Renal cortical epithelial cell (primary cell): ENCODE measurements at regions not wholly inside any gene's neighbourhood (a gene's known extent, or its start where the extent isn't known, plus 50 kb on each side); places are given as distances from the start of the nearest gene placed in this dataset.
"Not testable (repeated sequence)": the region's sequence is repeated elsewhere in the genome, so short reads cannot be mapped to it uniquely, and the experiment has no call there.

Experiments used
- DNase-seq: peaks from one replicate; pipeline ENCODE4 v3.0.0-alpha.2; 2011; ENCODE audit warnings: low read depth

DNA sequence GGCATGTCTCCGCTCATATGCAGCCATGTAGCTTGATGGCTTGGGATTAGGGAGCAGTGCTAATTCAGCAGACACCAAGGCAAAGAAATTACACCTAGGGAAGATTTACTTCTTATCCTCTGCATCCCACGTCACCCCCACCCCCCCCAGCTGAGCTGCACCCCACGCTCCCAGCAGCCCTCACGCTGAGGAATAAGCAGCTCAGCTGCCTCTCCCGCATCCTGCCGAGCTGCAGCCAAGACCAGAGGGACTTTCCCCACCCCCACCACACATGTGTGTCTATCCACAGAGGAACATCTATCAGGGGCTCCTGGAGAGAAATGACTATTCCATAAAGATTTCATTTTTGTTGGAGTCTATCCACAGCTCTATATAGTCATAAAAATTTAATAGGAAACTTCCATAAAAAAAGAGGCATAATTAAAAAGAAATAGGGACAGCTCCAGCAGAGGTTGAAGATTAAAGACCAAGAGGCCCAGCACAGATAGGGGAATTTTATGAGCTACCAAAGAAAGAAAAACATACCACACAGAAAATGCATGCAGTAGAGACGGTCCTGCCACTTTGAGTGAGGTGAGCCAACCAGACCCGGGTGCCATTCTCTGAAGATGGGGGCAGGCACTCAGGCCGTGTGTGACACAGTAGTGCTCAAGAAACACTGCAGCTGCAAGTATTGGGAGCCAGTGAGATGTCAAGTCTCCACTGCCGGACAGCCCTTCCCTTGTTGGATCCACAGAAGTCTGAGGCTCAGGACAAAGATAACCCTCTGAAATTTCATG is 274.8 kb downstream of the BCL2L11 start:
- not testable (repeated sequence) for DNase-seq

DNA sequence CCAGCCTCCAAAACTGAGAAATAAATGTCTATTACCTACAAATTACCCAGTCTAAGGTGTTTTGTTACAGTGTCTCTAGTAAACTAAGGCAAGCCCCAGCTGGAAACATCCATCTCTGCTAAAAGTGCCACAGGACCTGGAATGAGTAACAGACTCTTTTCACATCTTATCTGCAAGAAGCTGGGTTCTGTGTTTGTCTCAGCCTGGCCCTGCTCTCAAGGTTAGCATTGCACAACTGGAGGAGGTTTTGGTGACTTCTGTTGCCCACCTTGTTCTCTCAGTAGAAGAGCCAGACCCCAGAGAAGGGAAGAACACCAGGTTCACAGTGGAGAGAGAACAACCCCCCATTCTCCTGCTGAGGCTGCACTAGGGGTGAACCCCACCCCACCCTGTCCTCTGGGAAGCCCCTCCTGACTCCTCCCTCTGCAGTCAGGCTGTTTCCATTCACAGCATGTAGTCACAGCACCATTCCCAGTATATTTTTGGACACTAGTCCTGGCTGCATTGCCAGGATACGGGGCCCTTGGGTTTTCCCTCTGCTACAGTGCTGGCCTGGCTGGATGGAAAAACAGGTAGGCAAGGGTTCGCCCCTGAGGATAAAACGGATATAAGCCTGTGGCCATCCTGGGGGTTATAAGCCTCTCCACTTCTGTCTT is 280.0 kb downstream of the BCL2L11 start:
- DNase-seq: not testable (repeated sequence)

DNA sequence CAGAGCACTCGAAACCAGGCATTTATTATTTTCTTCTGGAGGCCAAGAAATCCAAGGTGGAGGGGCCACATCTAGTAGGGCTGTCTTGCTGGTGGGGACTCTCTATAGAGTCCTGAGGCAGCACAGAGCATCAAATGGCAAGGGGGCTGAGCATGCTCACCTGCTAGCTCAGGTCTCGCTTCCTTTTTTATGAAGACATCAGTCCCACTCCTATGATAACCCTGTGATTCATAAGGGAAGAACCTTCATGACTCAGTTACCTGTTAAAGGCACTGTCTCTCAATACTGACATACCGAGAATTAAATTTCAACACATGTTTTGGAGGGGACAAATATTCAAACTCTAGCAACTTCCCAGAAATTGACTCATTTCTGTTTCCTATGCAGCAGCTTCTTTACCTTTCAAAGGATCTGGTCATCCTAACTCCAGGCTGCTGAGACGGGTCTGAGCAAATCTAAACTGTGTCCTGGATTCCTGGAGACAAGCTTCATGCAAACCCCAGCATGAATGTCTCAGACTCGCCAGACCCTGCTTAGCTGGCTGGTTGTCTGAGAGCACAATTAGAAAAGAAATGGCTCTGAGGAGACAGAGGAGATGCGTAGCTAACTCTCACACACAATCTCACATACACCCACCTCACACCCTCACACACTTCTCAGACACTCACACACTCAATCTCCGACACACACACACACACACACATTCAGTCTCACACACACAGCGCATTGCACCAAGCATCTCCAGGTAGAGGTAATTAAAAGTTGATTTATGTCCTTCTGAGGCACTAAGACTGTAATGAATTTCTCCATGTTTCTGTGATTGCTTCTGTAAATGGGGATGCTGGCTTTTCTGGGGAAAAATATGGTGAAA is 280.8 kb downstream of the BCL2L11 start:
- not testable (repeated sequence) for DNase-seq

DNA sequence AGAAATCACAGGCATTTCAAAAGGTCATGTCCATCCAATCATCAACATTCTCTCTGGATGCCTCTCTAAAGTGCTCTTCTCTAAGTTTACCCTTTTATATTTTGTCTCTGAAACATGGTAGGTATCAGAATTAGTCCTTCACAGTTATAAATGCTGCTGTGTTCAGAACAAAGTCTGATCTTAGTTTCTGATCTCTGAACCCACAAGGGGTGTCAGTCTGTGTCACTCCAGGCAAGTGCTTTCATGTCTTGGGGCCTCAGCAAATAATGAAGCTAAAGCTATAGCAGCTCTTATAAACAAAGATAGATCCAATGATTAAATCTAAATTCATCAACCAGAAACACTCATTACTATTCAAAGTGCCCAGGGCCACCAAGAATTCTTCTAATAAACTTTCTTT is 281.7 kb downstream of the BCL2L11 start:
- DNase-seq: not testable (repeated sequence)

DNA sequence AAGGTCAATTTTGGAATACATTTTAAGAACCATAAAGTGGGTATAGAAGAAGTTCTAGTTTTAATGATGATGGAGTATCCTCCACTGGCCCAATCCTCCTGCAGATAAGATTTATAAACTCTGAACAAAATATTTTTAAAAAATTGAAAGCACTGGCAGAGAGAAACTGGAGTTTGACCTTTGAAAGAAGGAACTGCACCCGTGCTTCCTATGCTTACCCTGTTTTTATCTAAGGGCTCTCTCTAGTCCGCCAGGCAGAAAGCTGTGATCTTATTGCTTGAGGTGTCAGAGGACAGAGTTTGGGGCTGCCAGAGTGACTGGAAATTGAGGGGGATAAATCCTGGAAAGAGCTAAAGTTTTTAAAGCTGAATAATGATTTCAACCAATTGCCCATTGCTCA is 282.6 kb downstream of the BCL2L11 start:
- not testable (repeated sequence) for DNase-seq

DNA sequence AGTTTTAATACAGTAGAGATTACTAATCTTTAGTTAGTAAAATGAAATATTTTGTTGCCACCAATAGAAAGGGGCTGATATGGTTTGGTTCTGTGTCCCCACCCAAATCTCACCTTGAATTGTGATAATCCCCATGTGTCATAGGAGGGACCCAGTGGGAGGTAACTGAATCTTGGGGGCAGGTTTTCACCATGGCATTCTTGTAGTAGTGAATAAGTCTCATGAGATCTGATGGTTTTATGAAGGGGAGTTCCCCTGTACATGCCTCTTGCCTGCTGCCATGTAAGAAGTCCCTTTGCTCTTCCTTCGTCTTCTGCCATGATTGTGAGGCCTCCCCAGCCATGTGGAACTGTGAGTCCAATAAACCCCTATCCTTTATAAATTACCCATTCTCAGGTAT is 285.9 kb downstream of the BCL2L11 start:
- not testable (repeated sequence) for DNase-seq

DNA sequence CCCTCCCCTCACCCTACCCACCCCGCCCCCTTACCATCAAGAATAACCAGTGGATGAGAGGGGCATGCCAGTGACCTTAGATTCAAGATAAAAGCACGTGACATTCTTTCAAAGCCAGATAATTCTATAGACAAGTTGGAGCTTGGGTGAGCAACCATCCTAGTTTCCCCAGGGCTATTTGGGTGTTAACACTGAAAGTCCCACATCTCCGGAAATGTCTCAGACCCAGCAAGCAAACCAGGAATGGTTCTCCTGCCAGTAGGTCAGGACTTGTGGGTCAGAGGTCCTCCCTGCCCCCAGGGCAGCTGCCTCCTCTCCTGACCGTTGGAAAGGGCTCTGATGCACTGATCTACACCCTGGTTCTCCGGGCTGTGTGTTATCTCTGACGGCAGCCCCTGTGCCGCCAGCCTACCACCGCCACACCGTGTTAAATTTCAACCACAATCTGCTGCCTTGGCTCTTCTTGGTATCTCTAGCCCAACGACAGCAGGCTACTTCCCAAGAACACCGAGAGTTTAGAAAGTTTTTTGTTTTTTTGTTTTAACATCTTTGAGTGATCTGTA is 287.0 kb downstream of the BCL2L11 start:
- not testable (repeated sequence) for DNase-seq

DNA sequence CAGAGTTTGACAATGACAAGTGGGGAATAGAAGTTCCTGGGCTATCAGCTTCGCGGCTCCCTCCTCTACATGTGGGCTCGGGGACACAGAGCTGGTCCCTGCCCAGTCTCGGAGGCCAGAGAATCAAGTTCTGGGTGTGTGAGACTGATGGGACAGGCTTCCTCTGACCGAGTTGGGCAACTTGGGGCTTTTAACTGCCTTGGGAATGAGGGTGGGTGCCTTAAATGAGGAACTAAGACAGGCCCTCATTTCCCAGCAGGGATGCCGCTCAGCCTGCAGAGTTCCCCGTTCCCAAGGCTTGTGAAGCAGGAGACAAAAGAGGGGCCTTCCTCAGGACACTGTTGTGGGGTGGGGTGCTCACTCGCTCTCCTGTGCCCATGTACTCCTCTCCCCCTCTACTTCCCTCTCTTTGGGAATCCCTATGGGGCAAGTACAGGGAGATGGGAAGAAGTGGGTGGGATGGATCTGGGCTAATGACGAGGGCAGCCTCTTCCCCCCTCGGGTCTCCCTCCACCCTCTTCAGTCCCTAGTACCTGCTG is 290.2 kb downstream of the BCL2L11 start:
- not testable (repeated sequence) for DNase-seq

DNA sequence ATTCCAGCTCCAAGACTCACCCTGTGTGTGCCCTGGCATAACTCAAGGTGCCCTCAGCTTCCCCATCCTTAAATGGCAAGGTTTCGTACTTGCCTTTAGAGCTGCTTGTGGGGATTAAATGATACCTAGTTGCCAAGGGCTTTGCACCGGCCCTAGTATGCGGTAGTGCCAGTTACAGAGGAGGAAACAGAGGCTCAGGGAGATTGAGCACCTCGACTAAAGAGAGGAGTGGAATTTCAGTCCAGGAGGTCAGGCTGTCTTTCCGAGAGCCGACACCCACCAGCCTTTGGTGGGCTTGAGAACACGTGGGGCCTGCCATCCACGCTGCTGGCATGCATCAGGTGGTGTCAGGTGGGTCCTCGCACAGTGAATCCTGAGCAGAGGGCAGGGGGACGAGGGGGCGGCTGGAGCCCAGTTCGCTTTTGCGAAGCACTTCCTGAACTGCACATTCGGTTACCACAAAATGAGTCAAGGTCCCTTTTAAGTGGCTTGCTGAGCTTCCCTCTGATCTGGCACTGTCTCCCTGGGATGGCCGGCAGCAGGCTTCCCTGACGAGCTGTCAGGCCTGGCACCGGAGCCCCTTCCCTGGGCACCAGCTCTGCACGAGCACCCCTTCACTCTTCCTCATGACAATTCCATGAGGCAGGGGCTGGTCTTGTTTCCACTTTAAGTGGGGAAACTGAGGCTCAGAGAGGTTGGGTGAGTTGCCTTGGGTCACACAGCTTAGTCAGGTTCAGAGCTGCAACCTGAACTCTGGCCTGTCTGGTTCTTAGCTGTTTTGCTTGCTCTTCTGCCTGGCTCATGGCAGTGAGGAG is 291.4 kb downstream of the BCL2L11 start:
- not testable (repeated sequence) for DNase-seq

DNA sequence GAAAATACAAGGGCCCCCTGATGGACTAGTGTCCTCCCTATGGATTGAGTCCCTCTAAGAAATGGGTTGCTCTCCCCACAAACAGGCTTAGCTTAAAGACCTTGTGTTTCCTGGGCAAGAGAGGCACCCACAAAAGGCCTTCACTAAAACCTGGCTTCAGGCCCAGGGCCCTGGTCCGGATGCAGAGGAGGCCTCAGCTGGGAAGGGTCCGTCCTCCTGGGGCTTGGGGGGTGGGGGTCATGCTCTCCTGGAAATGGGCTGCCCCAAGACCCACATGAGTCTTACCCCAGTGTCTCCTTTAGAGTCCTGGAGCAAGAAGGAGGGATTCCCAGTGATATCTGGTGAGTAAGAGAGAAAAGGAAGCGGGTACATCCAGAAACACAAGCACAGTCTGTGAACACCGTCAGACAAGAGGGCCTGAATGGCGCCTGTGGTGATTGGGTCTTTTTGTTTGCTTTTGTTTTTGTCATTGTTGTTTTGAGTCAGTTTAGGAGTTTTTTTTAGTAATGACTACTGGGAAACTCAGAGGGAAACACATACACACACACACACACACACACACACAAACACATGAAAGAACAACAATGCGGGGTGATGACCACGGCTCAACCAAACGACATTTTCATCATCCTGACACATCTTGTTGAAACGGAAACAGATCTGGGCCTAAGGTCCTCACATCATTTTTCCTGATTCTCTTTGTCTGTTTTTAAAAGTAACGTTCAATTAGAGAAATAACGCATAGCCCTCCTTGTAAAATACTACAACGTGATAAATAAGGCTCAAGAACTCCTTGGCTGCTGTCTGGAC is 292.3 kb downstream of the BCL2L11 start:
- DNase-seq: not testable (repeated sequence)

DNA sequence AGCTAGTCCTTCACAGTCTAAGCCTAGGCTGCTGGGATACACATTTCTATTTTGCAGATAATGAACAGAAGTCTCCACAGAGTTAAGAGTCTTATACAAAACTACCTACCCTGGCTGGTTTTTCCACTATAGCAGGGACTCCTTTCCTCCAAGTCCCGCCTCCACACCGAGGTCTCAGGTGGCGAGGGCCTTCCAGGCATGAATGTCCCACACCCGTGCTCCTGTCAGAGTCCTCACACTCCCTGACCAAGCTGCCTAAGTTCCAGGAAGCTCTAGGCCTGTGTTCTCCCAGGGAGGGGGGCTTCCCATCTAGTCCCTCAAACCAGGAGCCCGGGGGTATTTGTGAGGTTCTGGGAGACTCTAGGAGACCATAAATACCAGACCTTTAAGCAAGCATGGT is 293.2 kb downstream of the BCL2L11 start:
- DNase-seq: peak; percentile 9

DNA sequence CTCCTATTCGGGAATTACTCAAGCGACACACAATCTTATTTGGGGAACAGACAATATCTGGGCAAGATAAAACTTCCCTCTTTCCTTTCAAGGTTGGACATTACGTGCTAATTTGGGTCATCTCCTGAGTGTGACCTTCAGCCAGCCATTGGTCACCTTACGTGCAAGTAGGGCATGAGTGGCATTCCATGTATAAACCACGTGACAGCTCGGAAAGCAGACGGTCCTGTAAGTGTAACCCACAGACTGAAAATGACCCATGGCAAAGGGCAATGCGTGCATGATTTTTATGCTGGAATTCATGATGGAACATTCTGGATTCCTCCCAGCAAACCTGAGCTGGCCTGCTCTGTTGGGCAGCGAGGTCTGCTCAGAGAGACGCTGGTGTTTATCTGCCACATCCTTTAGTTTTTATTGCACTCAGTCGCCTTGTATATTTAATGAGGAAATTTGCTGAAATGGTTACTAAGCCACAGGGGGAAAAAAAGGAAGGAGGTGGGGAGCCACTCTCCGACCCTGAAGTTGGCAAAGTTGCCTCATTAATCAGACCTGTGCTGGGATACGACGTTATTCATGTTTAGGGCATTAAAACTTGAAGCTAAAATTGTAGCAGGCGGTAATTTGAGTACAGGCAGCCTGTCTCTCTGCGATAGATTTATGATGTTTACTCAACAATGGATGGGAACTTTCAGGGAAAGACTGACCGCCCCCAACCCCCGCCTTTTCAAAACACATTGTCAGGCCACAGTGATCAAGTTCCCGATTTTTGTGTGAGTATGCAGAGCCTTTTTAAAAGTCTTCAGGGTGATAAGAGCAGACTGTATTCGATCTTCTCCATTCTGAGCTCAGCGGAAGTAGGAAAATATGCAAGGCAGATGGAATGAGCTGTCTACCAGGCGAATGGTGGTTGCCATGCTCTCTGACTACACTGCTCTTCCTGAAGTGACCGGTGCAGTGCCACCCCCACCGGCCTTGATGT is 295.3 kb downstream of the BCL2L11 start:
- DNase-seq: not testable (repeated sequence)

DNA sequence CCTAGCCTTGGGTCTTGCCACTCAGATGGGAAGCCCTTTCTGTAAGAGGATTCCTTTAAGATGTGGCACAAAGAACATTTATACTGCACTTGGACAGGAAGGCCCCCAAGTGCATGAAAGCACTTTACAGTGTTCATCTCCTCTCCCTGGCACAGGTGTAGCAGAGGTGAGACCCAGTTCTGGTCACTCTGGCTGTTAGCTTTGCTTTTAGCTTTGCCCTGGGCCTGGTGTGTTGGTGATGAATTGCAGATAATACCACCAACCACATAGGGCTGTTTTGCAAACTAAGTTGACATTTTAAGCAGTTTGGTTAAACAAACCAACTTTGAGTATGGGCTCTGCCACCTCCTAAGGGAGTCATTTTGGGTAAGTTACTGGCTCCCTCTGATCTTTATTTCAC is 296.3 kb downstream of the BCL2L11 start:
- not testable (repeated sequence) for DNase-seq

DNA sequence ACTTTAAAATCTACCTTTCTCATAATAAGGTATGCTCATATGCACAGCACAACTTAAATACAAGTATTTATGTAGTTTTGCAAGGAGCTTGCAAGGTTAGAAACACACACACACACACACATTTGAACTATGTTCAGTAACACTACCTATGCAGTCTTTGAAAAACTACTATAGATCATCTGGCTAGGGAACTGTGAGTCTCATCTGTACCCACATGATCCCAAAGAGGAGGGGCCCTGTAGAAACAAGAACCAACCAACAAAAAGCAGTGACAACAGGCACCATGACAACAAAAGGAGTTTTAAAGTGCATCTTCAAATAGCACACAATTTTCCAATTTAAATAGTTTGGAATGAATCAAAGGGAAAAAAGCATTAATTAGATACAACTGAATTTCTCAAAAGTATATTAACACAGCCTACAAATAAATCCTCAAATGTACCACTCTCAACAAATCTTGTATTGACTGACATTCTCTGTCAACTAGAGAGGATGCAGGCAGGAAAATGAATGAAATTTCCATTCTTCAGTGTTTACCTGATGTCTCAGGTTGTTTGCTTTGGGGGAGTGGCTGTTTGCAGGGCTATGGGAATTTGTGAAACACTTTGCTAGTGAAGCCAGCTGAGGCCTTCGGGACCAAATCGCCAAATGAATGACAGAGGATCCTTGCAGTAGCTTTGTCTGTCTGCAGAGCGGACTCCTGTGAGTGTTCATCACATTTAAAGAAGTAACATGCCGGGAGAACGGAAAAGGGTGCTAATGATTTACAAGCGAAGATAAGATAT is 297.6 kb downstream of the BCL2L11 start:
- not testable (repeated sequence) for DNase-seq

DNA sequence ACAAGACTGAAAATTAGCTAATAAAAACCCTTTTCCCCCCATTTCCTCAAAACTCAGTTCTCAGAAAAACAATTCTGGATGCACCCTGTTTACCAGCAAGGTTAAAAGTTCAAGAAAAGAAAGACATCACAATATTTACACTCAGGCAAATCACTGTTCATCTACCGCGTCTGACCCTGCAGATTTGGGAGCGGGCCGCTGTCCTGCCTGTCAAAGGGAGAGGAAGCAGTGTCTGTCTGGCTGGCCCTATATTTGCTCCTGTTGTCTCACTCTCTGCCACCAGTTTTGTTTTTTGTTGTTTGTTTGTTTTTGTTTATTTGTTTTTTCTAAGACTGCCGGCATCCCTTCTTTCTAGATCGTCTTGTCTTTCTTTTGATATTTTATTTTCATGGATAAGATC is 299.4 kb downstream of the BCL2L11 start:
- not testable (repeated sequence) for DNase-seq

DNA sequence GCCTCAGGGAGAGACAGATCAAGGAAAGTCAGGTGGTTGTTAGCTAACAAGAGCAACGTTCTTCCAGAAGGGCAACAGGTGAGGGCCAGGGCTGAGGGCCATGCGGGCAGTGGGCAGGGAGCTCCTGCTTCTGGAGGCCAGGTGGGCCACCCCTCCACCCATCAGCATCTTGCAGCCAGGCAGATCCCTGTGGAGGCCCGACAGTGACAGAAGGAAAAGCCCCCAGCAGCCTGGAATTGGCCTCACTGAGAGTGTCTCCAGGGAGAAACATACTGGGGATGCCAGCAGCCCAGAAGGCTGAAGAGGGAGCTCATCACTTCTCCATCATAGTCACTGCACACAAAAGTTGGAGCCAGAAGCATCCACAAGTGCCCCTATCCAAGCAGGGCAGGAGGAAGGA is 300.1 kb downstream of the BCL2L11 start:
- not testable (repeated sequence) for DNase-seq

DNA sequence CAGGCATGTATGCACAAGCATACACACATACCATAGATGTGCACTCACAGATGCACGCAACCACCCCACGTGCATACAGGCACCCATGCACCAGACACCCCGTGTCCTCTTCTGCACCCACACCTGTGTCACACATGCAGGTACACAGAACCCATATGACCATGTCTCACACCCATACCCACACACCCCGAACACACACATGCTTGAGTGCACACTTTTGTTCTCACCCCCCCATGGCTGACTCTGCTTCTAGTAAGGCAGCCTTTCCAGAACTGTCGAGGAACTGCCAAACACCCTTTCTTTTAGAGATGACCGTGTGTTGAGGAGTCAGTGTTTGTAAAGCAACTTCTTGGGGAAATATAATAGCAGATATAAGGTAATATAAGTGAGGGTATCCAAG is 301.2 kb downstream of the BCL2L11 start:
- DNase-seq: not testable (repeated sequence)

DNA sequence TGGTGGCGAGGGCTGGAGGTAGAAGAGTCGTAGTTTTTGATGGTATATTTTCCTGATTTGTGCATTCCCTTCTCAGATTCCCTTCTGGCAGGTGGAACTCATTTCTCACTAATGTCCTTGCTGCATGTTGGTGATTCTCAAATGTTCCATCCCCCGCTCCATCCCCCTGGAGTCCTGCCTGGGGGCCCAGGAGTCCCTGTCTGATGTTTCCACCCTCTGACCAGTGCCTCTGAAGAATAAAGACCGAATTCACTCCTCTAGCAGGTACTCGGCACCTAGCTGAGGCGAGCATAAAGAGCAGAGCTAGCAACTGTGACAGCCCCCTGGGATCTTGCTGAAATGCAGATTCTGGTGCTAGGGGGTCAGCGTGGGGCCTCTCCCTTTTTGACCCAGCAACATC is 301.8 kb downstream of the BCL2L11 start:
- DNase-seq: not testable (repeated sequence)
